MCF 10A (cell line): ENCODE measurements at regions not wholly inside any gene's neighbourhood (a gene's known extent, or its start where the extent isn't known, plus 50 kb on each side); places are given as distances from the start of the nearest gene placed in this dataset.

Experiments used
- BruUV-seq: library from RNA; stranded (reverse); fragments of 400-500 nt; replicated peaks from 2 replicates; lab custom pipeline; 2021; lab: Mats Ljungman, UMichigan
- CTCF ChIA-PET: fragments of 300-600 bp; sonication (Branson Sonifier 250); formaldehyde crosslinking; extraction: SDS; loops from one replicate; lab custom pipeline; 2021; ENCODE audit warnings: antibody characterized with exemption, inconsistent platforms; lab: Yijun Ruan, JAX
- POLR2A ChIA-PET: fragments of 300-600, 350-650 bp; sonication (Branson Sonifier 250); formaldehyde crosslinking; extraction: SDS; loops from one replicate; lab custom pipeline; 2020; ENCODE audit warnings: antibody characterized with exemption, inconsistent platforms; lab: Yijun Ruan, JAX
- DNase-seq: peaks from one replicate; pipeline ENCODE4 v3.0.0-alpha.2; 2018; ENCODE audit not compliant: unreplicated experiment
- H3K27ac Mint-ChIP-seq: one replicate; pipeline ENCODE4 v1.8.0; 2022; ENCODE audit warnings: mild to moderate bottlenecking, low read depth, mixed read lengths; ENCODE audit not compliant: unreplicated experiment
- H3K27me3 Mint-ChIP-seq: one replicate; pipeline ENCODE4 v1.8.0; 2022; ENCODE audit warnings: mixed read lengths; ENCODE audit not compliant: insufficient read depth, unreplicated experiment
- H3K36me3 Mint-ChIP-seq: one replicate; pipeline ENCODE4 v1.8.0; 2022; ENCODE audit warnings: mild to moderate bottlenecking, moderate library complexity, mixed read lengths; ENCODE audit not compliant: insufficient read depth, unreplicated experiment
- H3K4me1 Mint-ChIP-seq: one replicate; pipeline ENCODE4 v1.8.0; 2022; ENCODE audit warnings: mixed read lengths; ENCODE audit not compliant: insufficient read depth, unreplicated experiment
- H3K4me3 Mint-ChIP-seq: one replicate; pipeline ENCODE4 v1.8.0; 2022; ENCODE audit warnings: mild to moderate bottlenecking, moderate library complexity, mixed read lengths; ENCODE audit not compliant: unreplicated experiment
- H3K9me3 Mint-ChIP-seq: one replicate; pipeline ENCODE4 v1.8.0; 2022; ENCODE audit warnings: mixed read lengths; ENCODE audit not compliant: unreplicated experiment
- intact Hi-C: fragments of 100-400 bp; cut with micrococcal nuclease; formaldehyde crosslinking; loops from 2 replicates; pipeline ENCODE4 v1.14.1; 2022
- TF ChIP-seq, protein P1 (sequence below): fragments of 200-600 bp; IDR thresholded peaks from one replicate; pipeline ENCODE4 v1.8.0; 2022; ENCODE audit warnings: antibody characterized with exemption, mild to moderate bottlenecking; ENCODE audit not compliant: unreplicated experiment

DNA sequence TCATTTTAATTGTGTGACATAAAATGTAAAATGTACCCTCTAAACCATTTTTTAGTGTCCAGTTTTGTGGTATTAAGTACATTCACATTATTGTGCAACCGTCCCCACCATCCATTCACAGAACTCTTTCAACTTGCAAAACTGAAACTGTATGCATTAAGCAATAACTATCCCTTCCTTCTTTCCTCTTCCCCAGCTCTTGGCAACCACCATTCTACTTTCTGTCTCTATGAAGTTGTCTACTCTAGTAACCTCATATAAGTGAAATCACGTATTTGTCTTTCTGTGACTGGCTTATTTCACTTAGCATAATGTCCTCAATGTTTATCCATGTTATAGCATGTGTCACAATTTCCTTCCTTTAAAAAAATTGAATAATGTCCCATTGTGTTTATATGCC is 142.4 kb downstream of the C9orf152 start:
- Mint-ChIP-seq H3K9me3 (no peaks in the 10 kb centered on the region), H3K4me3 (no peak overlapping the region), H3K36me3 (peaks cover 17% of the 10 kb centered on the region), H3K27me3 (no peaks in the 10 kb centered on the region), H3K27ac (peak overlapping the region; percentile 62), H3K4me1 (peaks cover 20% of the 10 kb centered on the region)
- TF ChIP-seq, protein P1, sequence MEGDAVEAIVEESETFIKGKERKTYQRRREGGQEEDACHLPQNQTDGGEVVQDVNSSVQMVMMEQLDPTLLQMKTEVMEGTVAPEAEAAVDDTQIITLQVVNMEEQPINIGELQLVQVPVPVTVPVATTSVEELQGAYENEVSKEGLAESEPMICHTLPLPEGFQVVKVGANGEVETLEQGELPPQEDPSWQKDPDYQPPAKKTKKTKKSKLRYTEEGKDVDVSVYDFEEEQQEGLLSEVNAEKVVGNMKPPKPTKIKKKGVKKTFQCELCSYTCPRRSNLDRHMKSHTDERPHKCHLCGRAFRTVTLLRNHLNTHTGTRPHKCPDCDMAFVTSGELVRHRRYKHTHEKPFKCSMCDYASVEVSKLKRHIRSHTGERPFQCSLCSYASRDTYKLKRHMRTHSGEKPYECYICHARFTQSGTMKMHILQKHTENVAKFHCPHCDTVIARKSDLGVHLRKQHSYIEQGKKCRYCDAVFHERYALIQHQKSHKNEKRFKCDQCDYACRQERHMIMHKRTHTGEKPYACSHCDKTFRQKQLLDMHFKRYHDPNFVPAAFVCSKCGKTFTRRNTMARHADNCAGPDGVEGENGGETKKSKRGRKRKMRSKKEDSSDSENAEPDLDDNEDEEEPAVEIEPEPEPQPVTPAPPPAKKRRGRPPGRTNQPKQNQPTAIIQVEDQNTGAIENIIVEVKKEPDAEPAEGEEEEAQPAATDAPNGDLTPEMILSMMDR = no peak
- DNase-seq = peak; percentile 86
- ChIA-PET POLR2A (interaction anchor here (0.5 to 1.7 kb wide), 4 partner anchors 12 to 65 kb away, joined by 4 read pairs; no protein-coding TSS in a partner anchor), CTCF (interaction anchor here (0.5 to 0.6 kb wide), 2 partner anchors 25 to 286 kb away, joined by 3 to 5 read pairs; no protein-coding TSS in a partner anchor)
- BruUV-seq = no TSS peak
- intact Hi-C loops = no loop called here

DNA sequence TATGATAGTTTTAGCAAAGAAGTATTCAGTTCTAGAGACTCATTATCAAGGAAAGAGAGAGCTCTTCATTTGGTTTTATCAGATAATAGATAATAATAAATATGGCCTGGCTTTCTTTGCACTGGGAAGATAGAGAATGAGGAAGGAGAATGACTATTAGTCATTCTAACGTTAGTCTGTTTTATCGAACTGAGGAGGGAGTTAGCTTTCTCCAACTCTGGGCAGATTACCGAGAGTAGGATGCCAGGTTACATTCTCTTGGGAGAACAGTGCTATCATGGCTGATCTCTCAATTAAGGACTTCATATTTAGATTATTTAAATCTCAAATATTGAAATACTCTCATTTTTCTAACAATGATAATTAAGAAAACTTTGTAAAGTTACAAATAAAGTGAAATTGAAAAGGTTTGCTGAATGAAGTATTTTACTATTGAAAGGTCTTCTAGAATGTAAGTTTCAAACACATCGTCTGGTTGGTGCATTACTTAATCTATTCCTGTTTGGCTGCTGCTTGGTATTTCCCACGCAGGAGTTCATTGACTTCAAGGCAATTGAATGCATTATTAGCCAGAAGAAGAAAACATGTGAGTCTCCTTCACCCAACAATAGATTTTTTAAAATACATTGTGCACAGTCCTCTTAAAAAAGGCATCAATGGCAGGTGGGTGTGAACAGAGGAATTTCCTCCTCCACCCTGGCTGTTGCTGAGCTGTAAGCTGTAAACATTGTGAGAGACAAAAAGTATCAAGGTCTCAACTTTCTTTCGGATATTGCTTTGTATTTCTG is 140.8 kb downstream of the C9orf152 start:
- Mint-ChIP-seq H3K27me3 (no peaks in the 10 kb centered on the region), H3K4me1 (peaks cover 20% of the 10 kb centered on the region), H3K4me3 (no peak overlapping the region), H3K36me3 (peaks cover 23% of the 10 kb centered on the region), H3K27ac (peak overlapping the region; percentile 16), H3K9me3 (no peaks in the 10 kb centered on the region)
- no TSS peak for BruUV-seq
- DNase-seq = no peak
- ChIA-PET POLR2A (interaction anchor here (0.6 to 1.7 kb wide), 4 partner anchors 9 to 99 kb away, joined by 3 to 6 read pairs (median 4); no protein-coding TSS in a partner anchor), CTCF (interaction anchor here (0.8 to 1.0 kb wide), 2 partner anchors 9 to 23 kb away, joined by 3 to 4 read pairs; no protein-coding TSS in a partner anchor)
- intact Hi-C loops = no loop called here
- TF ChIP-seq, protein P1 = no peak

DNA sequence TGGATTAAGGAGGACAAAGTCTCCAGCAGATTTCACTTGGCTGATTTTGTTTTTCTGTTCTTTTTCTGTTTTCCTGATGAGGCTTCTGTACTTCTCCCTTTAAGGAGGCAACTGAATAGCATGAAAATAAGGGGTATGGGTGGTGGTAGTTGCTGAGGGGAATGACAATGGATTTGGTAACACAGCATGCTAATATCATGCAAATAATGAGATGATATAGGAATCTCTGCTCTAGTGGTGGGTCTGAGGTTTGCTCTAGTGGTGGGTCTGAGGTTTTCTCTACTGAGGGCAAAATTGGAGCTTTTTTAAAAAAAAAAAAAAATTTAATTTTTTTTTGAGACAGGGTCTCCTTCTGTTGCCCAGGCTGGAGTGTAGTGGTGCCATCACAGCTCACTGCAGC is 139.7 kb downstream of the C9orf152 start:
- intact Hi-C loops = no loop called here
- no peak overlapping the region for H3K4me3 Mint-ChIP-seq
- no peaks in the 10 kb centered on the region for H3K9me3 Mint-ChIP-seq
- H3K36me3 Mint-ChIP-seq = peaks cover 21% of the 10 kb centered on the region
- POLR2A ChIA-PET = no interaction called here
- CTCF ChIA-PET = interaction anchor here (2.7 kb wide), 1 partner anchor 164 kb away, joined by 14 read pairs; no protein-coding TSS in a partner anchor
- no peak for DNase-seq
- H3K27me3 Mint-ChIP-seq = no peaks in the 10 kb centered on the region
- TF ChIP-seq, protein P1 = no peak
- H3K27ac Mint-ChIP-seq = peak overlapping the region; percentile 16
- H3K4me1 Mint-ChIP-seq = peaks cover 20% of the 10 kb centered on the region
- BruUV-seq = no TSS peak
